C4-2B (cell line): ENCODE measurements at regions not wholly inside any gene's neighbourhood (a gene's known extent, or its start where the extent isn't known, plus 50 kb on each side); places are given as distances from the start of the nearest gene placed in this dataset.

Source experiments
- ZFX ChIP-seq: fragments of 450-650 bp; IDR thresholded peaks from 2 replicates; pipeline ENCODE4 v1.6.1; 2017
- TF ChIP-seq, protein P1 (sequence below): fragments of 450-650 bp; conservative IDR thresholded peaks from 2 replicates; pipeline ENCODE4 v1.5.1; 2017; ENCODE audit warnings: mild to moderate bottlenecking

DNA sequence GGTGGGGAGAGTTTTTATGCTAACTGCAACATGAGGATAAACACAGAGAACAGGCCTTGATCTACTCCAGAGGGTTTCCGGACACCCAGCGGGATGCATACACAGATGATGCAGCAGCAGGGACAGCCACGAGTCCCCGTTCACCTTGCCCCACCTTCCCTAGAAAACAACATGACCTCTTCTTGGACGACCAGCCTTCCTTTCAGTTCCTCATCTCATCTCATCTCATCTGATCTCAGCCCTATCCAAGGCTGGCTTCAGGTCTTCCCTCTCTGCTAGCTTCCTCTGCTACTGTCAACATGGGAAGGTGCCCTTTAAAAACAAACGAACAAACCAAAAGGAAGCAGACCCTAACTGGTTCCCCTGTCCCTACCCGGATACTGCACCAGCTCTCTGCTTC, 1356.2 kb downstream of the TBC1D22A start:
- TF ChIP-seq, protein P1, sequence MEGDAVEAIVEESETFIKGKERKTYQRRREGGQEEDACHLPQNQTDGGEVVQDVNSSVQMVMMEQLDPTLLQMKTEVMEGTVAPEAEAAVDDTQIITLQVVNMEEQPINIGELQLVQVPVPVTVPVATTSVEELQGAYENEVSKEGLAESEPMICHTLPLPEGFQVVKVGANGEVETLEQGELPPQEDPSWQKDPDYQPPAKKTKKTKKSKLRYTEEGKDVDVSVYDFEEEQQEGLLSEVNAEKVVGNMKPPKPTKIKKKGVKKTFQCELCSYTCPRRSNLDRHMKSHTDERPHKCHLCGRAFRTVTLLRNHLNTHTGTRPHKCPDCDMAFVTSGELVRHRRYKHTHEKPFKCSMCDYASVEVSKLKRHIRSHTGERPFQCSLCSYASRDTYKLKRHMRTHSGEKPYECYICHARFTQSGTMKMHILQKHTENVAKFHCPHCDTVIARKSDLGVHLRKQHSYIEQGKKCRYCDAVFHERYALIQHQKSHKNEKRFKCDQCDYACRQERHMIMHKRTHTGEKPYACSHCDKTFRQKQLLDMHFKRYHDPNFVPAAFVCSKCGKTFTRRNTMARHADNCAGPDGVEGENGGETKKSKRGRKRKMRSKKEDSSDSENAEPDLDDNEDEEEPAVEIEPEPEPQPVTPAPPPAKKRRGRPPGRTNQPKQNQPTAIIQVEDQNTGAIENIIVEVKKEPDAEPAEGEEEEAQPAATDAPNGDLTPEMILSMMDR: no peak
- no peak for TF ChIP-seq ZFX
